Ascending aorta (tissue), 2 donors: ENCODE measurements at regions not wholly inside any gene's neighbourhood (a gene's known extent, or its start where the extent isn't known, plus 50 kb on each side); places are given as distances from the start of the nearest gene placed in this dataset.

ENCODE experiments used
- DNase-seq, 2 donors: peaks; one replicate each; pipeline ENCODE4 v3.0.0-alpha.2; 2019; ENCODE audit warnings: low spot score in 2 of 2
- H3K27ac ChIP-seq, 2 donors: fragments of 200-600 bp; sonication (generic); one replicate each; pipeline ENCODE4 v1.5.1; 2016 to 2017; ENCODE audit warnings: mild to moderate bottlenecking in 1 of 2
- H3K27me3 ChIP-seq: fragments of 200-600 bp; sonication (generic); one replicate; pipeline ENCODE4 v1.5.1; 2017
- H3K36me3 ChIP-seq, 2 donors: fragments of 200-600 bp; sonication (generic); one replicate each; pipeline ENCODE4 v1.5.1; 2016
- H3K4me1 ChIP-seq, 2 donors: fragments of 200-600 bp; sonication (generic); one replicate each; pipeline ENCODE4 v1.5.1; 2016 to 2017; ENCODE audit warnings: mild to moderate bottlenecking in 1 of 2
- H3K4me3 ChIP-seq, 2 donors: fragments of 200-600 bp; sonication (generic); one replicate each; pipeline ENCODE4 v1.5.1; 2016 to 2017; ENCODE audit warnings: mild to moderate bottlenecking in 1 of 2
- H3K9me3 ChIP-seq, 2 donors: fragments of 200-600 bp; sonication (generic); one replicate each; pipeline ENCODE4 v1.5.1; 2016
- CTCF ChIP-seq, 3 experiments: fragments of 200-600 bp in 2 of 3; fragments of 450-650 bp in 1 of 3; sonication (generic) in 2 of 3; IDR thresholded peaks; one replicate each; pipeline ENCODE4 v1.5.1; 2016 to 2019; ENCODE audit warnings: antibody characterized with exemption in 3 of 3, mild to moderate bottlenecking in 1 of 3, moderate library complexity in 1 of 3
- intact Hi-C: fragments of 100-400 bp; cut with DNase I; formaldehyde crosslinking; loops from one replicate; pipeline ENCODE4 v1.15.1; 2023

GRCh38 chr1:165011991-165012531 is 344.5 kb downstream of the LMX1A start:
- no peak for DNase-seq
- intact Hi-C loops = no loop called here
- no peaks in the 10 kb centered on the region for H3K27me3 ChIP-seq
- H3K27ac ChIP-seq = no peak overlapping the region
- no peaks in the 10 kb centered on the region for H3K4me1 ChIP-seq
- H3K4me3 ChIP-seq = no peak overlapping the region
- TF ChIP-seq CTCF (IDR thresholded peaks at IDR 0.05) = no peak
- no peaks in the 10 kb centered on the region for H3K36me3 ChIP-seq
- no peaks in the 10 kb centered on the region for H3K9me3 ChIP-seq

GRCh38 chr1:165011186-165011585 is 345.3 kb downstream of the LMX1A start:
- no peak overlapping the region for H3K4me3 ChIP-seq
- no peaks in the 10 kb centered on the region for H3K4me1 ChIP-seq
- no peaks in the 10 kb centered on the region for H3K36me3 ChIP-seq
- no peak for DNase-seq
- no peaks in the 10 kb centered on the region for H3K9me3 ChIP-seq
- no peak for TF ChIP-seq CTCF (IDR thresholded peaks at IDR 0.05)
- H3K27me3 ChIP-seq = no peaks in the 10 kb centered on the region
- no peak overlapping the region for H3K27ac ChIP-seq
- intact Hi-C loops = no loop called here

- H3K9me3 ChIP-seq = no peaks in the 10 kb centered on the region
- no peak for TF ChIP-seq CTCF (IDR thresholded peaks at IDR 0.05)
- no peaks in the 10 kb centered on the region for H3K4me1 ChIP-seq
- no peak for DNase-seq
- intact Hi-C loops = no loop called here
- H3K27me3 ChIP-seq = no peaks in the 10 kb centered on the region
- H3K4me3 ChIP-seq = no peak overlapping the region
- no peak overlapping the region for H3K27ac ChIP-seq
- no peaks in the 10 kb centered on the region for H3K36me3 ChIP-seq
Measured at GRCh38 chr1:165010418-165011070, 346.0 kb downstream of the LMX1A start.

- DNase-seq = no peak
- Histone ChIP-seq H3K36me3 (no peaks in the 10 kb centered on the region), H3K27me3 (no peaks in the 10 kb centered on the region), H3K9me3 (no peaks in the 10 kb centered on the region), H3K27ac (no peak overlapping the region), H3K4me1 (no peaks in the 10 kb centered on the region), H3K4me3 (no peak overlapping the region)
- no peak for TF ChIP-seq CTCF (IDR thresholded peaks at IDR 0.05)
- intact Hi-C loops = no loop called here
Measured at GRCh38 chr1:165006831-165007230, 349.7 kb downstream of the LMX1A start.

- H3K4me1 ChIP-seq = no peaks in the 10 kb centered on the region
- H3K9me3 ChIP-seq = no peaks in the 10 kb centered on the region
- H3K27me3 ChIP-seq = no peaks in the 10 kb centered on the region
- H3K36me3 ChIP-seq = no peaks in the 10 kb centered on the region
- intact Hi-C loops = no loop called here
- DNase-seq = no peak
- no peak overlapping the region for H3K4me3 ChIP-seq
- no peak for TF ChIP-seq CTCF (IDR thresholded peaks at IDR 0.05)
- H3K27ac ChIP-seq = no peak overlapping the region
Measured at GRCh38 chr1:164999146-164999545, 357.4 kb downstream of the LMX1A start.
